HG03439 (cell line): ENCODE measurements at regions not wholly inside any gene's neighbourhood (a gene's known extent, or its start where the extent isn't known, plus 50 kb on each side); places are given as distances from the start of the nearest gene placed in this dataset.

Experiments
- ATAC-seq: cut with Tn5 transposase; IDR thresholded peaks from one replicate; pipeline ENCODE4 v1.9.1; 2021; ENCODE audit warnings: mild to moderate bottlenecking, moderate library complexity; ENCODE audit not compliant: unreplicated experiment

- no peak for ATAC-seq
Measured at GRCh38 chr13:78239714-78240113, 321.1 kb upstream of the EDNRB start.

GRCh38 chr13:78238911-78239310 is 320.3 kb upstream of the EDNRB start:
- no peak for ATAC-seq

GRCh38 chr13:78228940-78229339 is 310.3 kb upstream of the EDNRB start:
- ATAC-seq = no peak

GRCh38 chr13:78228211-78228610 is 309.6 kb upstream of the EDNRB start:
- no peak for ATAC-seq

GRCh38 chr13:78227709-78228108 is 309.1 kb upstream of the EDNRB start:
- ATAC-seq = no peak

GRCh38 chr13:78215458-78216108 is 297.0 kb upstream of the EDNRB start:
- ATAC-seq = no peak

GRCh38 chr13:78201411-78201810 is 282.8 kb upstream of the EDNRB start:
- peak; percentile 67 for ATAC-seq

GRCh38 chr13:78198821-78199220 is 280.2 kb upstream of the EDNRB start:
- ATAC-seq = no peak

GRCh38 chr13:78198419-78198818 is 279.8 kb upstream of the EDNRB start:
- ATAC-seq = no peak

- ATAC-seq = no peak
Measured at GRCh38 chr13:78197231-78197630, 278.6 kb upstream of the EDNRB start.

GRCh38 chr13:78194904-78195639 is 276.4 kb upstream of the EDNRB start:
- ATAC-seq = no peak

GRCh38 chr13:78193846-78194245 is 275.2 kb upstream of the EDNRB start:
- no peak for ATAC-seq

GRCh38 chr13:78192716-78193115 is 274.1 kb upstream of the EDNRB start:
- ATAC-seq = no peak

- ATAC-seq = no peak
Measured at GRCh38 chr13:78190296-78190695, 271.7 kb upstream of the EDNRB start.

- no peak for ATAC-seq
Measured at GRCh38 chr13:78187781-78188180, 269.1 kb upstream of the EDNRB start.

GRCh38 chr13:78185700-78186099 is 267.1 kb upstream of the EDNRB start:
- ATAC-seq = no peak

- no peak for ATAC-seq
Measured at GRCh38 chr13:78183732-78184131, 265.1 kb upstream of the EDNRB start.

- no peak for ATAC-seq
Measured at GRCh38 chr13:78182813-78183212, 264.2 kb upstream of the EDNRB start.

- ATAC-seq = no peak
Measured at GRCh38 chr13:78177306-78177705, 258.7 kb upstream of the EDNRB start.

GRCh38 chr13:78176880-78177279 is 258.2 kb upstream of the EDNRB start:
- no peak for ATAC-seq

- no peak for ATAC-seq
Measured at GRCh38 chr13:78169386-78169785, 250.8 kb upstream of the EDNRB start.

GRCh38 chr13:78168981-78169380 is 250.3 kb upstream of the EDNRB start:
- ATAC-seq = no peak

GRCh38 chr13:78161266-78161665 is 242.6 kb upstream of the EDNRB start:
- no peak for ATAC-seq
